ENCODE measurements at regions not wholly inside any gene's neighbourhood (a gene's known extent, or its start where the extent isn't known, plus 50 kb on each side); places are given as distances from the start of the nearest gene placed in this dataset.

GRCh38 chr10:131728286-131729228 lies 172.3 kb upstream of the PPP2R2D start:
- Mint-ChIP-seq H3K27ac (no peak overlapping the region), H3K9me3 (peaks cover 1 to 10% (median 3%) of the 10 kb centered on the region in 7 donors), H3K36me3 (no peaks in the 10 kb centered on the region), H3K4me3 (no peak overlapping the region), H3K27me3 (ENCODE audit: low read depth in 3 of 3) (peaks cover 3 to 12% (median 8%) of the 10 kb centered on the region in 3 donors), H3K4me1 (peaks cover 6% of the 10 kb centered on the region)
- Histone ChIP-seq H3K27ac (ENCODE audit: low read depth in 1 of 2, low read length in 2 of 2) (no peak overlapping the region), H2AFZ (ENCODE audit: insufficient read depth, low read depth, low read length, poor library complexity, severe bottlenecking) (no peak overlapping the region), H4K20me1 (ENCODE audit: insufficient read depth, low read length) (no peaks in the 10 kb centered on the region), H3K9me3 (replicated peaks in 1 of 2; ENCODE audit: control insufficient read depth in 1 of 2, insufficient read depth in 1 of 2, low read length in 2 of 2) (peaks cover 0 to 9% of the 10 kb centered on the region in 2 donors), H3K4me1 (ENCODE audit: control insufficient read depth in 1 of 2, insufficient read depth in 2 of 2, low read length in 2 of 2) (no peaks in the 10 kb centered on the region), H3K79me2 (ENCODE audit: insufficient read depth, low read length) (no peaks in the 10 kb centered on the region), H3K27me3 (ENCODE audit: control insufficient read depth in 2 of 2, insufficient read depth in 2 of 2, low read length in 2 of 2) (no peaks in the 10 kb centered on the region), H3K36me3 (replicated peaks in 1 of 2; ENCODE audit: control insufficient read depth in 1 of 2, insufficient read depth in 2 of 2, low read length in 2 of 2) (no peaks in the 10 kb centered on the region), H3K9ac (ENCODE audit: insufficient read depth, low read length, poor library complexity, severe bottlenecking) (no peak overlapping the region), H3K4me3 (replicated peaks in 1 of 3; ENCODE audit: low read depth in 2 of 3, low read length in 3 of 3) (no peak overlapping the region), H3K4me2 (replicated peaks; ENCODE audit: extremely low read depth, low read length, poor library complexity, severe bottlenecking) (no peak overlapping the region)
- 87% methylated on average over 11 of the region's 16 CpGs for WGBS (ENCODE audit: insufficient coverage)
- intact Hi-C loops (cut with micrococcal nuclease), result no loop called here
- no peak for DNase-seq
- no peak for TF ChIP-seq CTCF (IDR thresholded peaks at IDR 0.05)

GRCh38 chr10:131729361-131729760 lies 171.4 kb upstream of the PPP2R2D start:
- peaks cover 0 to 9% of the 10 kb centered on the region in 2 donors for H3K9me3 ChIP-seq (replicated peaks in 1 of 2; ENCODE audit: control insufficient read depth in 1 of 2, insufficient read depth in 1 of 2, low read length in 2 of 2)
- H2AFZ ChIP-seq (ENCODE audit: insufficient read depth, low read depth, low read length, poor library complexity, severe bottlenecking), result no peak overlapping the region
- H3K36me3 ChIP-seq (replicated peaks in 1 of 2; ENCODE audit: control insufficient read depth in 1 of 2, insufficient read depth in 2 of 2, low read length in 2 of 2), result no peaks in the 10 kb centered on the region
- no peaks in the 10 kb centered on the region for H3K36me3 Mint-ChIP-seq
- no peak for DNase-seq
- H3K4me1 ChIP-seq (ENCODE audit: control insufficient read depth in 1 of 2, insufficient read depth in 2 of 2, low read length in 2 of 2), result no peaks in the 10 kb centered on the region
- H3K27ac Mint-ChIP-seq, result no peak overlapping the region
- no peak for TF ChIP-seq CTCF (IDR thresholded peaks at IDR 0.05)
- peaks cover 3 to 12% (median 8%) of the 10 kb centered on the region in 3 donors for H3K27me3 Mint-ChIP-seq (ENCODE audit: low read depth in 3 of 3)
- H3K27me3 ChIP-seq (ENCODE audit: control insufficient read depth in 2 of 2, insufficient read depth in 2 of 2, low read length in 2 of 2), result no peaks in the 10 kb centered on the region
- no peak overlapping the region for H3K9ac ChIP-seq (ENCODE audit: insufficient read depth, low read length, poor library complexity, severe bottlenecking)
- H3K9me3 Mint-ChIP-seq, result peaks cover 1 to 10% (median 3%) of the 10 kb centered on the region in 7 donors
- H3K4me3 ChIP-seq (replicated peaks in 1 of 3; ENCODE audit: low read depth in 2 of 3, low read length in 3 of 3), result no peak overlapping the region
- intact Hi-C loops (cut with micrococcal nuclease), result no loop called here
- H3K4me1 Mint-ChIP-seq, result peaks cover 6% of the 10 kb centered on the region
- WGBS (ENCODE audit: insufficient coverage), result 90% methylated on average over 5 of the region's 6 CpGs
- no peaks in the 10 kb centered on the region for H4K20me1 ChIP-seq (ENCODE audit: insufficient read depth, low read length)
- no peak overlapping the region for H3K4me2 ChIP-seq (replicated peaks; ENCODE audit: extremely low read depth, low read length, poor library complexity, severe bottlenecking)
- H3K4me3 Mint-ChIP-seq, result no peak overlapping the region
- no peaks in the 10 kb centered on the region for H3K79me2 ChIP-seq (ENCODE audit: insufficient read depth, low read length)
- H3K27ac ChIP-seq (ENCODE audit: low read depth in 1 of 2, low read length in 2 of 2), result no peak overlapping the region

All from CD14-positive monocyte (primary cell).